A673 (cell line): ENCODE measurements at regions not wholly inside any gene's neighbourhood (a gene's known extent, or its start where the extent isn't known, plus 50 kb on each side); places are given as distances from the start of the nearest gene placed in this dataset.

ENCODE experiments used
- BruUV-seq: library from RNA; stranded (reverse); fragments of 400-500 nt; replicated peaks from 2 replicates; lab custom pipeline; 2021; lab: Mats Ljungman, UMichigan
- CTCF ChIA-PET: fragments of 300-600 bp; sonication (Branson Sonifier 250); formaldehyde crosslinking; loops from one replicate; lab custom pipeline; 2022; ENCODE audit warnings: antibody characterized with exemption; lab: Charles Lee
- POLR2A ChIA-PET: fragments of 300-600 bp; sonication (Branson Sonifier 250); formaldehyde crosslinking; loops from one replicate; lab custom pipeline; 2022; ENCODE audit warnings: antibody characterized with exemption; ENCODE audit not compliant: low non-redundant PET; lab: Charles Lee
- DNase-seq: peaks from one replicate; pipeline ENCODE4 v3.0.0-alpha.2; 2015; ENCODE audit warnings: low spot score
- H3K27ac ChIP-seq: fragments of 200-600 bp; sonication (generic); 2 replicates; pipeline ENCODE4 v1.5.1; 2016; ENCODE audit warnings: mixed run types, low read depth, mild to moderate bottlenecking, mixed read lengths, antibody characterized with exemption, low read length; ENCODE audit not compliant: poor library complexity, severe bottlenecking
- H3K27me3 ChIP-seq: fragments of 200-600 bp; sonication (generic); replicated peaks from 2 replicates; pipeline ENCODE4 v1.6.1; 2017; ENCODE audit warnings: mixed run types, low read depth, mild to moderate bottlenecking, mixed read lengths, antibody characterized with exemption, low read length; ENCODE audit not compliant: insufficient read depth, poor library complexity
- H3K36me3 ChIP-seq: fragments of 200-600 bp; sonication (generic); 2 replicates; pipeline ENCODE4 v1.6.1; 2016; ENCODE audit warnings: mixed run types, mild to moderate bottlenecking, mixed read lengths, antibody characterized with exemption, low read length; ENCODE audit not compliant: insufficient read depth, poor library complexity, severe bottlenecking
- H3K4me1 ChIP-seq: fragments of 200-600 bp; sonication (generic); 2 replicates; pipeline ENCODE4 v1.6.1; 2017; ENCODE audit warnings: mixed run types, mild to moderate bottlenecking, mixed read lengths, antibody characterized with exemption, low read length; ENCODE audit not compliant: insufficient read depth, poor library complexity, severe bottlenecking
- H3K4me3 ChIP-seq: fragments of 200-600 bp; sonication (generic); 2 replicates; pipeline ENCODE4 v1.5.1; 2016; ENCODE audit warnings: low read depth, mixed run types, mild to moderate bottlenecking, mixed read lengths, low read length; ENCODE audit not compliant: poor library complexity, severe bottlenecking
- H3K9me3 ChIP-seq: fragments of 200-600 bp; sonication (generic); 2 replicates; pipeline ENCODE4 v1.6.1; 2016; ENCODE audit warnings: mixed run types, low read depth, mild to moderate bottlenecking, mixed read lengths, antibody characterized with exemption, low read length; ENCODE audit not compliant: poor library complexity, severe bottlenecking
- CTCF ChIP-seq: fragments of 300-800, 200-600 bp; sonication (generic); conservative IDR thresholded peaks from 2 replicates; pipeline ENCODE4 v1.5.1; 2017; ENCODE audit warnings: low read depth, mild to moderate bottlenecking, antibody characterized with exemption, low read length, moderate library complexity, mixed read lengths
- EZH2 ChIP-seq: fragments of 200-600 bp; sonication (generic); IDR thresholded peaks from 2 replicates; pipeline ENCODE4 v1.6.1; 2017; ENCODE audit warnings: borderline replicate concordance, low read depth, mild to moderate bottlenecking, mixed read lengths, antibody characterized with exemption, low read length; ENCODE audit not compliant: poor library complexity, severe bottlenecking
- intact Hi-C: fragments of 100-400 bp; cut with micrococcal nuclease; formaldehyde crosslinking; loops from one replicate; pipeline ENCODE4 v1.10.0; 2022; ENCODE audit not compliant: unreplicated experiment

GRCh38 chr6:113776998-113777397 is 80.1 kb upstream of the MARCKS start:
- no peaks in the 10 kb centered on the region for H3K27me3 ChIP-seq
- H3K9me3 ChIP-seq: no peaks in the 10 kb centered on the region
- no TSS peak for BruUV-seq
- no peak overlapping the region for H3K4me3 ChIP-seq
- H3K27ac ChIP-seq: no peak overlapping the region
- CTCF ChIA-PET: no interaction called here
- no peaks in the 10 kb centered on the region for H3K36me3 ChIP-seq
- no peak for DNase-seq
- intact Hi-C loops: loop anchor here (10.0 kb wide), 1 partner anchor 382 kb away; no protein-coding TSS in a partner anchor
- no peak for TF ChIP-seq CTCF
- no peak for TF ChIP-seq EZH2
- POLR2A ChIA-PET: no interaction called here
- H3K4me1 ChIP-seq: peaks cover 3% of the 10 kb centered on the region

- BruUV-seq: no TSS peak
These were observed 79.5 kb upstream of the MARCKS start for GRCh38 chr6:113777601-113778000.

GRCh38 chr6:113779656-113780055 is 77.5 kb upstream of the MARCKS start:
- POLR2A ChIA-PET: no interaction called here
- intact Hi-C loops: loop anchor here (10.0 kb wide), 1 partner anchor 385 kb away; no protein-coding TSS in a partner anchor
- TF ChIP-seq CTCF (no peak), EZH2 (no peak)
- peaks cover 1% of the 10 kb centered on the region for H3K4me1 ChIP-seq
- H3K27me3 ChIP-seq: no peaks in the 10 kb centered on the region
- no peak overlapping the region for H3K4me3 ChIP-seq
- no peaks in the 10 kb centered on the region for H3K9me3 ChIP-seq
- no TSS peak for BruUV-seq
- no peaks in the 10 kb centered on the region for H3K36me3 ChIP-seq
- DNase-seq: no peak
- CTCF ChIA-PET: no interaction called here
- H3K27ac ChIP-seq: no peak overlapping the region

More at GRCh38 chr6:113777601-113778000, 79.5 kb upstream of the MARCKS start:
- DNase-seq: no peak
- intact Hi-C loops: loop anchor here (10.0 kb wide), 1 partner anchor 383 kb away; no protein-coding TSS in a partner anchor
- CTCF ChIA-PET: no interaction called here
- Histone ChIP-seq H3K27ac (no peak overlapping the region), H3K4me1 (peaks cover 3% of the 10 kb centered on the region), H3K4me3 (no peak overlapping the region), H3K27me3 (no peaks in the 10 kb centered on the region), H3K9me3 (no peaks in the 10 kb centered on the region), H3K36me3 (no peaks in the 10 kb centered on the region)
- TF ChIP-seq EZH2 (no peak), CTCF (no peak)
- POLR2A ChIA-PET: no interaction called here
